Adipocyte (in vitro differentiated cells): ENCODE measurements at regions not wholly inside any gene's neighbourhood (a gene's known extent, or its start where the extent isn't known, plus 50 kb on each side); places are given as distances from the start of the nearest gene placed in this dataset.

Source experiments
- DNase-seq: peaks from one replicate; pipeline ENCODE4 v3.0.0-alpha.2; 2015; ENCODE audit warnings: low read depth
- H3K27me3 ChIP-seq: replicated peaks from 2 replicates; pipeline ENCODE4 v1.7.0; 2013; ENCODE audit warnings: mild to moderate bottlenecking, low read length, moderate library complexity; ENCODE audit not compliant: control insufficient read depth, insufficient read depth
- H3K36me3 ChIP-seq: 2 replicates; pipeline ENCODE4 v1.7.0; 2013; ENCODE audit warnings: low read length, mild to moderate bottlenecking, moderate library complexity; ENCODE audit not compliant: control insufficient read depth, insufficient read depth, severe bottlenecking
- H3K4me1 ChIP-seq: 2 replicates; pipeline ENCODE4 v1.7.0; 2013; ENCODE audit warnings: mild to moderate bottlenecking, low read length, moderate library complexity; ENCODE audit not compliant: control insufficient read depth, insufficient read depth
- H3K4me3 ChIP-seq: 2 replicates; pipeline ENCODE4 v1.7.0; 2013; ENCODE audit warnings: mild to moderate bottlenecking, low read length, moderate library complexity
- H3K9ac ChIP-seq: 2 replicates; pipeline ENCODE4 v1.7.0; 2013; ENCODE audit warnings: mild to moderate bottlenecking, low read length, moderate library complexity
- H3K9me3 ChIP-seq: 2 replicates; pipeline ENCODE4 v1.7.0; 2013; ENCODE audit warnings: mild to moderate bottlenecking, low read length, moderate library complexity; ENCODE audit not compliant: control insufficient read depth

- Histone ChIP-seq H3K36me3 (no peaks in the 10 kb centered on the region), H3K27me3 (no peaks in the 10 kb centered on the region), H3K9me3 (no peaks in the 10 kb centered on the region), H3K4me1 (peaks cover 5% of the 10 kb centered on the region), H3K4me3 (no peak overlapping the region), H3K9ac (no peak overlapping the region)
- no peak for DNase-seq
Measured at GRCh38 chr10:52615331-52615730, 157.3 kb downstream of the MBL2 start.

GRCh38 chr10:52615756-52616394 is 156.7 kb downstream of the MBL2 start:
- H3K36me3 ChIP-seq: no peaks in the 10 kb centered on the region
- peak; percentile 40 for DNase-seq
- peaks cover 7% of the 10 kb centered on the region for H3K4me1 ChIP-seq
- no peaks in the 10 kb centered on the region for H3K9me3 ChIP-seq
- no peak overlapping the region for H3K4me3 ChIP-seq
- H3K9ac ChIP-seq: no peak overlapping the region
- H3K27me3 ChIP-seq: no peaks in the 10 kb centered on the region

GRCh38 chr10:52616395-52616764 is 156.2 kb downstream of the MBL2 start:
- Histone ChIP-seq H3K9me3 (no peaks in the 10 kb centered on the region), H3K9ac (no peak overlapping the region), H3K4me3 (no peak overlapping the region), H3K4me1 (peaks cover 12% of the 10 kb centered on the region), H3K27me3 (no peaks in the 10 kb centered on the region), H3K36me3 (no peaks in the 10 kb centered on the region)
- DNase-seq: no peak

GRCh38 chr10:52617346-52617745 is 155.2 kb downstream of the MBL2 start:
- H3K4me3 ChIP-seq: no peak overlapping the region
- H3K9me3 ChIP-seq: no peaks in the 10 kb centered on the region
- no peaks in the 10 kb centered on the region for H3K36me3 ChIP-seq
- peaks cover 16% of the 10 kb centered on the region for H3K4me1 ChIP-seq
- H3K9ac ChIP-seq: no peak overlapping the region
- no peaks in the 10 kb centered on the region for H3K27me3 ChIP-seq
- peak; percentile 19 for DNase-seq

GRCh38 chr10:52619052-52619451 is 153.5 kb downstream of the MBL2 start:
- DNase-seq: no peak
- Histone ChIP-seq H3K27me3 (no peaks in the 10 kb centered on the region), H3K9me3 (no peaks in the 10 kb centered on the region), H3K4me3 (no peak overlapping the region), H3K9ac (no peak overlapping the region), H3K36me3 (no peaks in the 10 kb centered on the region), H3K4me1 (peaks cover 16% of the 10 kb centered on the region)

- DNase-seq: peak; percentile 71
- H3K9me3 ChIP-seq: no peaks in the 10 kb centered on the region
Measured at GRCh38 chr10:52621635-52622079, 150.9 kb downstream of the MBL2 start.

GRCh38 chr10:52623761-52624160 is 148.8 kb downstream of the MBL2 start:
- Histone ChIP-seq H3K4me3 (no peak overlapping the region), H3K9ac (no peak overlapping the region), H3K4me1 (peaks cover 11% of the 10 kb centered on the region), H3K36me3 (no peaks in the 10 kb centered on the region), H3K9me3 (no peaks in the 10 kb centered on the region), H3K27me3 (no peaks in the 10 kb centered on the region)
- DNase-seq: no peak

More at GRCh38 chr10:52621635-52622079, 150.9 kb downstream of the MBL2 start:
- no peaks in the 10 kb centered on the region for H3K27me3 ChIP-seq
- peak overlapping the region; percentile 15 for H3K4me3 ChIP-seq
- no peak overlapping the region for H3K9ac ChIP-seq
- peaks cover 16% of the 10 kb centered on the region for H3K4me1 ChIP-seq
- no peaks in the 10 kb centered on the region for H3K36me3 ChIP-seq

- Histone ChIP-seq H3K36me3 (no peaks in the 10 kb centered on the region), H3K4me3 (no peak overlapping the region), H3K27me3 (no peaks in the 10 kb centered on the region), H3K9me3 (no peaks in the 10 kb centered on the region), H3K9ac (no peak overlapping the region), H3K4me1 (no peaks in the 10 kb centered on the region)
- no peak for DNase-seq
Measured at GRCh38 chr10:52627279-52627678, 145.3 kb downstream of the MBL2 start.

GRCh38 chr10:52631146-52631545 is 141.4 kb downstream of the MBL2 start:
- Histone ChIP-seq H3K36me3 (no peaks in the 10 kb centered on the region), H3K9ac (no peak overlapping the region), H3K4me3 (no peak overlapping the region), H3K4me1 (peaks cover 5% of the 10 kb centered on the region), H3K9me3 (no peaks in the 10 kb centered on the region), H3K27me3 (no peaks in the 10 kb centered on the region)
- DNase-seq: no peak

- H3K4me1 ChIP-seq: peaks cover 5% of the 10 kb centered on the region
- H3K27me3 ChIP-seq: no peaks in the 10 kb centered on the region
- no peak for DNase-seq
Measured at GRCh38 chr10:52631648-52632047, 140.9 kb downstream of the MBL2 start.

GRCh38 chr10:52632591-52632990 is 140.0 kb downstream of the MBL2 start:
- Histone ChIP-seq H3K4me3 (no peak overlapping the region), H3K4me1 (peaks cover 5% of the 10 kb centered on the region), H3K36me3 (no peaks in the 10 kb centered on the region), H3K9ac (no peak overlapping the region), H3K9me3 (peaks cover 4% of the 10 kb centered on the region), H3K27me3 (no peaks in the 10 kb centered on the region)
- no peak for DNase-seq

More at GRCh38 chr10:52631648-52632047, 140.9 kb downstream of the MBL2 start:
- Histone ChIP-seq H3K9ac (no peak overlapping the region), H3K36me3 (no peaks in the 10 kb centered on the region), H3K9me3 (no peaks in the 10 kb centered on the region), H3K4me3 (no peak overlapping the region)

GRCh38 chr10:52633266-52633665 is 139.3 kb downstream of the MBL2 start:
- Histone ChIP-seq H3K9me3 (peaks cover 4% of the 10 kb centered on the region), H3K4me1 (peaks cover 5% of the 10 kb centered on the region), H3K27me3 (no peaks in the 10 kb centered on the region), H3K4me3 (no peak overlapping the region), H3K36me3 (no peaks in the 10 kb centered on the region), H3K9ac (no peak overlapping the region)
- DNase-seq: no peak
